Panc1 (cell line): ENCODE measurements at regions not wholly inside any gene's neighbourhood (a gene's known extent, or its start where the extent isn't known, plus 50 kb on each side); places are given as distances from the start of the nearest gene placed in this dataset.

Experiments
- CTCF ChIP-seq: fragments of 450-650 bp; IDR thresholded peaks from 2 replicates; pipeline ENCODE4 v1.5.1; 2017; ENCODE audit warnings: mild to moderate bottlenecking
- POLR2AphosphoS5 ChIP-seq: IDR thresholded peaks from 2 replicates; pipeline ENCODE4 v1.6.1; 2012; ENCODE audit warnings: mild to moderate bottlenecking, low read depth, low read length, moderate library complexity
- SIN3A ChIP-seq: IDR thresholded peaks from 2 replicates; pipeline ENCODE4 v1.6.1; 2012; ENCODE audit warnings: low read depth, mild to moderate bottlenecking, low read length, moderate library complexity, borderline replicate concordance; ENCODE audit not compliant: insufficient read depth

- TF ChIP-seq CTCF = no peak
- no peak for TF ChIP-seq POLR2AphosphoS5
- TF ChIP-seq SIN3A = no peak
These were observed 771.1 kb downstream of the GATA3 start for GRCh38 chr10:8825611-8826010.
